H9 (cell line): ENCODE measurements at regions not wholly inside any gene's neighbourhood (a gene's known extent, or its start where the extent isn't known, plus 50 kb on each side); places are given as distances from the start of the nearest gene placed in this dataset.

Experiments used
- DNase-seq: peaks from one replicate; pipeline ENCODE4 v3.0.0-alpha.2; 2017
- H2AFZ ChIP-seq: one replicate; pipeline ENCODE4 v1.6.1; 2013; ENCODE audit warnings: mild to moderate bottlenecking, low read length, control low read depth, moderate library complexity
- H2AK5ac ChIP-seq: 2 replicates; pipeline ENCODE4 v1.6.1; 2013; ENCODE audit warnings: low read length, control low read depth, mixed read lengths; ENCODE audit not compliant: insufficient read length
- H2BK120ac ChIP-seq: one replicate; pipeline ENCODE4 v1.6.1; 2013; ENCODE audit warnings: low read depth, mild to moderate bottlenecking, low read length, control low read depth, inconsistent platforms; ENCODE audit not compliant: poor library complexity, severe bottlenecking
- H2BK12ac ChIP-seq: 2 replicates; pipeline ENCODE4 v1.6.1; 2013; ENCODE audit warnings: low read length, control low read depth, mixed read lengths, low read depth; ENCODE audit not compliant: insufficient read length
- H2BK15ac ChIP-seq: 2 replicates; pipeline ENCODE4 v1.6.1; 2013; ENCODE audit warnings: low read depth, low read length, control low read depth
- H2BK20ac ChIP-seq: one replicate; pipeline ENCODE4 v1.6.1; 2013; ENCODE audit warnings: low read depth, mild to moderate bottlenecking, low read length, control low read depth, inconsistent platforms; ENCODE audit not compliant: poor library complexity, severe bottlenecking
- H2BK5ac ChIP-seq: 2 replicates; pipeline ENCODE4 v1.6.1; 2013; ENCODE audit warnings: low read length, control low read depth, mixed read lengths; ENCODE audit not compliant: insufficient read length
- H3K14ac ChIP-seq: 2 replicates; pipeline ENCODE4 v1.6.1; 2013; ENCODE audit warnings: low read length, control low read depth; ENCODE audit not compliant: insufficient read depth
- H3K18ac ChIP-seq: 2 replicates; pipeline ENCODE4 v1.6.1; 2013; ENCODE audit warnings: low read depth, mild to moderate bottlenecking, mixed read lengths, low read length, control low read depth; ENCODE audit not compliant: insufficient read length
- H3K23ac ChIP-seq: 2 replicates; pipeline ENCODE4 v1.6.1; 2013; ENCODE audit warnings: low read length, control low read depth, mixed read lengths, low read depth; ENCODE audit not compliant: insufficient read length
- H3K23me2 ChIP-seq: 2 replicates; pipeline ENCODE4 v1.6.1; 2013; ENCODE audit warnings: low read depth, mild to moderate bottlenecking, mixed read lengths, low read length, control low read depth; ENCODE audit not compliant: insufficient read length, poor library complexity, severe bottlenecking
- H3K27ac ChIP-seq: 2 replicates; pipeline ENCODE4 v1.5.1; 2013; ENCODE audit warnings: low read length, control low read depth, mixed read lengths, low read depth; ENCODE audit not compliant: insufficient read length
- H3K27me3 ChIP-seq: 2 replicates; pipeline ENCODE4 v1.6.1; 2013; ENCODE audit warnings: low read length, control low read depth, inconsistent platforms; ENCODE audit not compliant: insufficient read depth
- H3K4ac ChIP-seq: 2 replicates; pipeline ENCODE4 v1.6.1; 2013; ENCODE audit warnings: low read depth, mild to moderate bottlenecking, control low read depth, inconsistent platforms, low read length, moderate library complexity
- H3K4me1 ChIP-seq: 2 replicates; pipeline ENCODE4 v1.6.1; 2013; ENCODE audit warnings: low read length, control low read depth, inconsistent platforms; ENCODE audit not compliant: insufficient read depth
- H3K4me2 ChIP-seq: 2 replicates; pipeline ENCODE4 v1.6.1; 2013; ENCODE audit warnings: low read length, control low read depth, mixed read lengths; ENCODE audit not compliant: insufficient read length, insufficient read depth
- H3K56ac ChIP-seq: 2 replicates; pipeline ENCODE4 v1.6.1; 2013; ENCODE audit warnings: low read depth, mild to moderate bottlenecking, mixed read lengths, low read length, control low read depth; ENCODE audit not compliant: insufficient read length
- H3K79me1 ChIP-seq: 2 replicates; pipeline ENCODE4 v1.6.1; 2013; ENCODE audit warnings: low read depth, mild to moderate bottlenecking, moderate library complexity, low read length, control low read depth, inconsistent platforms; ENCODE audit not compliant: insufficient read depth, poor library complexity, severe bottlenecking
- H3K79me2 ChIP-seq: 2 replicates; pipeline ENCODE4 v1.6.1; 2013; ENCODE audit warnings: low read length, control low read depth, inconsistent platforms; ENCODE audit not compliant: insufficient read depth
- H3K9ac ChIP-seq: 2 replicates; pipeline ENCODE4 v1.6.1; 2013; ENCODE audit warnings: low read length, control low read depth, mixed read lengths; ENCODE audit not compliant: insufficient read length; ENCODE audit errors: extremely low read depth
- H3K9me3 ChIP-seq: one replicate; pipeline ENCODE4 v1.6.1; 2013; ENCODE audit warnings: low read depth, low read length, inconsistent platforms; ENCODE audit not compliant: control insufficient read depth
- H3T11ph ChIP-seq: one replicate; pipeline ENCODE4 v1.6.1; 2013; ENCODE audit warnings: mild to moderate bottlenecking, low read length, control low read depth, inconsistent platforms
- H4K20me1 ChIP-seq: one replicate; pipeline ENCODE4 v1.6.1; 2013; ENCODE audit not compliant: control insufficient read depth, insufficient read length, insufficient read depth
- H4K5ac ChIP-seq: 2 replicates; pipeline ENCODE4 v1.6.1; 2013; ENCODE audit warnings: low read depth, mild to moderate bottlenecking, mixed read lengths, low read length, control low read depth; ENCODE audit not compliant: insufficient read length
- H4K8ac ChIP-seq: replicated peaks from 2 replicates; pipeline ENCODE4 v1.6.1; 2013; ENCODE audit warnings: low read length, control low read depth, mixed read lengths, low read depth; ENCODE audit not compliant: insufficient read length
- H4K91ac ChIP-seq: 2 replicates; pipeline ENCODE4 v1.6.1; 2013; ENCODE audit warnings: low read depth, mild to moderate bottlenecking, moderate library complexity, mixed read lengths, low read length, control low read depth; ENCODE audit not compliant: insufficient read length
- H3K27ac Mint-ChIP-seq, 3 experiments: 2 replicates in 2 of 3; 3 replicates in 1 of 3; pipeline ENCODE4 v1.8.0; 2020 to 2021; ENCODE audit warnings: mixed read lengths in 3 of 3, mild to moderate bottlenecking in 1 of 3, moderate library complexity in 1 of 3
- H3K27me3 Mint-ChIP-seq: 2 replicates; pipeline ENCODE4 v1.8.0; 2021; ENCODE audit warnings: low read depth, mild to moderate bottlenecking, moderate library complexity, mixed read lengths
- H3K36me3 Mint-ChIP-seq, 3 experiments: 2 replicates in 2 of 3; 3 replicates in 1 of 3; pipeline ENCODE4 v1.8.0; 2020 to 2021; ENCODE audit warnings: low read depth in 3 of 3, mixed read lengths in 3 of 3; ENCODE audit not compliant: insufficient read depth in 1 of 3
- H3K4me1 Mint-ChIP-seq, 2 experiments: 2 replicates each; pipeline ENCODE4 v1.8.0; 2020; ENCODE audit warnings: mixed read lengths in 2 of 2
- H3K4me3 Mint-ChIP-seq, 2 experiments: 2 replicates in 1 of 2; 3 replicates in 1 of 2; pipeline ENCODE4 v1.8.0; 2020 to 2021; ENCODE audit warnings: mild to moderate bottlenecking in 2 of 2, mixed read lengths in 2 of 2, moderate library complexity in 1 of 2
- H3K9me3 Mint-ChIP-seq, 2 experiments: 2 replicates in 1 of 2; 3 replicates in 1 of 2; pipeline ENCODE4 v1.8.0; 2020; ENCODE audit warnings: mild to moderate bottlenecking in 2 of 2, mixed read lengths in 2 of 2, moderate library complexity in 1 of 2
- WGBS: extraction: QIAGEN DNeasy Blood & Tissue Kit; methylation state at CpG from one replicate; pipeline ENCODE4 v1.1.7; 2013; ENCODE audit warnings: missing lambda C conversion rate, low lambda C conversion rate, mixed read lengths; ENCODE audit not compliant: insufficient read length; ENCODE audit errors: extremely low coverage; 5-methylcytosine and 5-hydroxymethylcytosine counted together
- TF ChIP-seq, protein P1 (sequence below): fragments of 200-600 bp; sonication (generic); conservative IDR thresholded peaks from 3 replicates; pipeline ENCODE4 v1.8.0; 2021; ENCODE audit warnings: antibody characterized with exemption, mild to moderate bottlenecking

DNA sequence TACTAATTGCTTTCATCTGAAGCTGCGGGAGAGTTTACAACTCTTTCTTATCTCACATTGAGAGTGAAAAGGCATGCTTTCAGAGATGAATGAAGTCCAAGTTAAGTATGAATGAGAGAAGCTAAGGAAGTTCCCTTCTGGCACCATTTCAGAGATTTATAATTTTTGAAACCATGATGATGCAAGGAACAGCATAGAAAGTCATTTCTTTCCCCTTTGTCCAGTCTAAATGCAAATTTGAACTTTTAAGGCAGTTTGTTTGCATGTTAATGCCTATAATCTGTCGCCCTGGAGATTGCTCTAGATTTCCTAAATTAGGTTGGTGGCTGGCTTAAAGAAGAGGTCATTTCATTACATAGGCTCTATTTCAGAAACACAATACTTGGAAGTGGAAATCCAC, 594.8 kb upstream of the GOT2 start:
- no peak overlapping the region for H3K4ac ChIP-seq
- no peak overlapping the region for H3K18ac ChIP-seq
- H3K27ac Mint-ChIP-seq = no peak overlapping the region

More for the DNA sequence above, 594.8 kb upstream of the GOT2 start:
- H3K36me3 Mint-ChIP-seq = no peaks in the 10 kb centered on the region
- Histone ChIP-seq H3K79me1 (no peaks in the 10 kb centered on the region), H3K27ac (no peak overlapping the region), H2BK15ac (no peak overlapping the region), H2AK5ac (no peak overlapping the region), H2BK5ac (no peak overlapping the region), H3K23ac (no peak overlapping the region), H3K4me2 (no peak overlapping the region), H3T11ph (no peak overlapping the region), H4K8ac (no peak overlapping the region), H2AFZ (no peak overlapping the region), H2BK12ac (no peak overlapping the region), H3K4me1 (no peaks in the 10 kb centered on the region), H2BK20ac (no peak overlapping the region), H2BK120ac (no peak overlapping the region), H3K27me3 (no peaks in the 10 kb centered on the region), H4K20me1 (no peaks in the 10 kb centered on the region), H3K9ac (no peak overlapping the region), H4K91ac (no peak overlapping the region), H3K56ac (no peak overlapping the region), H3K9me3 (no peaks in the 10 kb centered on the region), H3K14ac (no peak overlapping the region), H3K79me2 (no peaks in the 10 kb centered on the region), H3K23me2 (no peaks in the 10 kb centered on the region), H4K5ac (no peak overlapping the region)
- H3K27me3 Mint-ChIP-seq = peaks cover 76% of the 10 kb centered on the region
- no CpG with 5 or more reads among the region's 2 CpGs for WGBS
- H3K4me3 Mint-ChIP-seq = no peak overlapping the region
- no peak for DNase-seq
- TF ChIP-seq, protein P1, sequence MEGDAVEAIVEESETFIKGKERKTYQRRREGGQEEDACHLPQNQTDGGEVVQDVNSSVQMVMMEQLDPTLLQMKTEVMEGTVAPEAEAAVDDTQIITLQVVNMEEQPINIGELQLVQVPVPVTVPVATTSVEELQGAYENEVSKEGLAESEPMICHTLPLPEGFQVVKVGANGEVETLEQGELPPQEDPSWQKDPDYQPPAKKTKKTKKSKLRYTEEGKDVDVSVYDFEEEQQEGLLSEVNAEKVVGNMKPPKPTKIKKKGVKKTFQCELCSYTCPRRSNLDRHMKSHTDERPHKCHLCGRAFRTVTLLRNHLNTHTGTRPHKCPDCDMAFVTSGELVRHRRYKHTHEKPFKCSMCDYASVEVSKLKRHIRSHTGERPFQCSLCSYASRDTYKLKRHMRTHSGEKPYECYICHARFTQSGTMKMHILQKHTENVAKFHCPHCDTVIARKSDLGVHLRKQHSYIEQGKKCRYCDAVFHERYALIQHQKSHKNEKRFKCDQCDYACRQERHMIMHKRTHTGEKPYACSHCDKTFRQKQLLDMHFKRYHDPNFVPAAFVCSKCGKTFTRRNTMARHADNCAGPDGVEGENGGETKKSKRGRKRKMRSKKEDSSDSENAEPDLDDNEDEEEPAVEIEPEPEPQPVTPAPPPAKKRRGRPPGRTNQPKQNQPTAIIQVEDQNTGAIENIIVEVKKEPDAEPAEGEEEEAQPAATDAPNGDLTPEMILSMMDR = no peak
- H3K9me3 Mint-ChIP-seq = peaks cover 0 to 4% of the 10 kb centered on the region in 2 experiments; a peak in 2 of 5 replicates
- peaks cover 13 to 15% of the 10 kb centered on the region in 2 experiments for H3K4me1 Mint-ChIP-seq
